ENCODE measurements at regions not wholly inside any gene's neighbourhood (a gene's known extent, or its start where the extent isn't known, plus 50 kb on each side); places are given as distances from the start of the nearest gene placed in this dataset.

DNA sequence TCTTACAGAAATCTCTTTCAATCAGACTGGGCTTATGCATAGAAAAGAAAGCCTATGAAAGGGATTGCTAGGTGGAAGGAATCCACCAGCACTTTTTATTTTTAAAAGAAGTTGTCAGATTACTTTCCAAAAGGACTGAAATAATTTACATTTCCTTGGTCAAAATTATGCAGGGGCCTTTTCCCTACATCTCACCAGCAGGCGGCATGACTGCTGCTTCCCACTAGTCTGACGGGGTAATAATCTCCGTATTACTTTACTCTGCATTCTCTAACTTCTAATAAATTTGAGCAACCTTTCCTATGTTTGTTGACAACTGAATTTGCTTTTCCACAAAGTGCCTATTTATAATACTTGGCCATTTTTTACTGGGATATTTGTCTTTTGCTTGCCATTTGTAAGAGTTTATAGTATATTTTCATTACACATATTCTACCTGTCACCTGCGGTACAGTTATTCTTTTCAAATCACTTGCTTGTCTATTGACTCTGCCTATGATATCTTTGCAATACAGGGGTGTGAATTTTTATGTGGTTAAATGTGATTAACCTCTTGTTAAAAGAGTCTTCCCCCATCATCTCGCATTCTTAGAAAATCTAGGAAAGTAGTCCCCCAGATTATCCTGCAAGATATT is 51.9 kb upstream of the USP47 start:
- intact Hi-C loops (cut with DNase I; ENCODE audit: low total_unique reads), result loop anchor here (5.0 to 10.0 kb wide), 2 partner anchors 753 to 855 kb away; no protein-coding TSS in a partner anchor
- Histone ChIP-seq H3K27me3 (no peaks in the 10 kb centered on the region), H3K36me3 (no peaks in the 10 kb centered on the region), H3K9me3 (no peaks in the 10 kb centered on the region), H3K4me3 (no peak overlapping the region), H3K27ac (no peak overlapping the region), H3K4me1 (no peaks in the 10 kb centered on the region)
- no peak for DNase-seq
- no peak for TF ChIP-seq POLR2A (IDR thresholded peaks at IDR 0.05)
- TF ChIP-seq, protein P1, sequence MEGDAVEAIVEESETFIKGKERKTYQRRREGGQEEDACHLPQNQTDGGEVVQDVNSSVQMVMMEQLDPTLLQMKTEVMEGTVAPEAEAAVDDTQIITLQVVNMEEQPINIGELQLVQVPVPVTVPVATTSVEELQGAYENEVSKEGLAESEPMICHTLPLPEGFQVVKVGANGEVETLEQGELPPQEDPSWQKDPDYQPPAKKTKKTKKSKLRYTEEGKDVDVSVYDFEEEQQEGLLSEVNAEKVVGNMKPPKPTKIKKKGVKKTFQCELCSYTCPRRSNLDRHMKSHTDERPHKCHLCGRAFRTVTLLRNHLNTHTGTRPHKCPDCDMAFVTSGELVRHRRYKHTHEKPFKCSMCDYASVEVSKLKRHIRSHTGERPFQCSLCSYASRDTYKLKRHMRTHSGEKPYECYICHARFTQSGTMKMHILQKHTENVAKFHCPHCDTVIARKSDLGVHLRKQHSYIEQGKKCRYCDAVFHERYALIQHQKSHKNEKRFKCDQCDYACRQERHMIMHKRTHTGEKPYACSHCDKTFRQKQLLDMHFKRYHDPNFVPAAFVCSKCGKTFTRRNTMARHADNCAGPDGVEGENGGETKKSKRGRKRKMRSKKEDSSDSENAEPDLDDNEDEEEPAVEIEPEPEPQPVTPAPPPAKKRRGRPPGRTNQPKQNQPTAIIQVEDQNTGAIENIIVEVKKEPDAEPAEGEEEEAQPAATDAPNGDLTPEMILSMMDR (IDR thresholded peaks at IDR 0.05), result peak in 2 of 4 experiments; percentile 20 to 26

DNA sequence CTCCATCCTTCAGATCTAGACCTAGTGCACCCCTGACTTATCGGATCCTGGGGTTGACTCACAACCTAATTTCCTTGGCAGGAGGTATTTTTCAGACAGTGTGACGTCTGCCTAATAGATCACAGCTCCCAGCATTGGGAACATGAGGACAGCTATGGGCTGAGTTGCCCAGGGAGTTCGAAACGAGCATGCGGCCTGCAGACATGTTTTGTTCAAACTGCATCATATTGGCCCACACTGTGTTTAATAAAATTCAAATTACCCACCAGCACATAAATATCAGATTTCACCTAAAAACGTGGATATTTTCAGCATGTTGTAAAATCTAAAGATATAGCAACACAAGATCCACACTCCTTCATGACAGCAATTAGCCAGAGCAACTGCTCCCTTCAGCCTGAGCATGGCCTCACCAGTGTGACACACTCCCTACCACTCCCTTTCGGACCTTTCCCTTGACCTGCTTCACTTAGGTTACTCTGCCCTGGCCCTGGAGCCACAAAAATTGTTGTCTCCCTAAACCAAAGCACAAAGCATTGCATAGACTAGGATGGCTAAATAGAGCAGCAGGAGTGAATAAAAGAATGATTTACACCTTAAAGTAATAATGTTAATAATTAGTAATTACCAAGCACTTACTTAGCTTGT is 53.6 kb upstream of the USP47 start:
- TF ChIP-seq, protein P1 (IDR thresholded peaks at IDR 0.05), result no peak
- no peak for TF ChIP-seq POLR2A (IDR thresholded peaks at IDR 0.05)
- Histone ChIP-seq H3K27ac (no peak overlapping the region), H3K27me3 (no peaks in the 10 kb centered on the region), H3K9me3 (no peaks in the 10 kb centered on the region), H3K36me3 (no peaks in the 10 kb centered on the region), H3K4me1 (no peaks in the 10 kb centered on the region), H3K4me3 (no peak overlapping the region)
- no peak for DNase-seq
- intact Hi-C loops (cut with DNase I; ENCODE audit: low total_unique reads), result loop anchor here (5.0 to 10.0 kb wide), 2 partner anchors 751 to 853 kb away; no protein-coding TSS in a partner anchor

DNA sequence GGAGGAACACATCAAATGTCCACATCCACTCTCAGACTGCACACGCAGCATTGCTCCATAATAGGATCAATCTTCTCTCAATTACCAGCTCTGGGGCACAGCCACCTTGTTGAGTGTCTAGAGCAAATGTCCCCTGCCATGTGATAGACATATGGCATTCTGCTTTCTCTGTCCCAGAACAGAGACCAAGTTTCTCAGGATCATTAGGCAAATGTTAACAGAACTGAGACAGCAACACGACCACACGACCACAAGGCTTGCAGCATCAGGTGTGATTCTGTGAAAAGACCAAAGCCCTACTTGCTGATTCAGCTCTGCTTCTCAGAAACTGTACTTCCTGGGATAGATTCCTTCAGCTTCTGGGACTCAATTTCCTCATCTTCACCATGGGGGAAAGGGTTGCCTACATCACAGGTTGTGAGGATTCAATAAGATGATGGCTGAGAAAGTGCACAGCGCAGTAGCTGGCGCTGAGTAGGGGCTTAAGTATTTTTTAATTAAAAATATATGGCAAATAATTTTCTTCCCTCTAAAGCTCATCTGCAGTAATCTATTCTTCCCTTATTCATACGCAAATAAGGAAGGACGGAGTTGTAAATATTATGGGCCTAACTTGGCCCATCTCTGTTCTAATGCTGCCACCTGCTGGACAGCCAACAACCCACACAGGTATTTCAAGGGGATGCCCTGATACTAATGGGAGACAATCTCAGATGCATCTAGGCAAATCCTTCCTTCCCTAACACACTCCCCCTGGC is 54.3 kb upstream of the USP47 start:
- Histone ChIP-seq H3K27me3 (no peaks in the 10 kb centered on the region), H3K27ac (peak overlapping the region in 1 of 2 donors; percentile 10), H3K36me3 (no peaks in the 10 kb centered on the region), H3K9me3 (no peaks in the 10 kb centered on the region), H3K4me3 (no peak overlapping the region), H3K4me1 (no peaks in the 10 kb centered on the region)
- DNase-seq, result peak; percentile 78 to 82
- no peak for TF ChIP-seq POLR2A (IDR thresholded peaks at IDR 0.05)
- TF ChIP-seq, protein P1 (IDR thresholded peaks at IDR 0.05), result peak; percentile 86 to 94 (median 88)
- intact Hi-C loops (cut with DNase I; ENCODE audit: low total_unique reads), result loop anchor here (5.0 to 10.0 kb wide), 2 partner anchors 750 to 853 kb away; no protein-coding TSS in a partner anchor

DNA sequence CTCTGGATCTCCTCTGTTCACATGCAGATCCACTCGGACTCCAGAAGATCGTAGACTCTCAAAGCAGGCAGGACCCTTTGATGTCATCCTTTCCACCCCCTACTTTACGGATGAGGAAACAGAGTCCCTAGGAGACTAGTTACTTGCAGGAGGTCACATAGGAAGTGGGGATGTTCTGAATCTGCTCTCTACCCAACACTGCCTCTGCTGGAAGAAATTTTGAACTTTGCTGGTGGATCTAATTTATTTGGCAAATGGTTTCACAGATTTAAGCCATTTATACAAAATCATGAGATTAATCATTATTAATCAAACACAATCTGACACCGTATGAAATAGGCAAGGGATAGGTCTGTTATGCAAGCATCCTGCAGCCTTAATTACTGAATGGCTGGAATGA is 55.0 kb upstream of the USP47 start:
- intact Hi-C loops (cut with DNase I; ENCODE audit: low total_unique reads), result loop anchor here (5.0 to 10.0 kb wide), 2 partner anchors 749 to 852 kb away; no protein-coding TSS in a partner anchor
- no peak for DNase-seq
- Histone ChIP-seq H3K36me3 (no peaks in the 10 kb centered on the region), H3K27me3 (no peaks in the 10 kb centered on the region), H3K4me1 (no peaks in the 10 kb centered on the region), H3K4me3 (no peak overlapping the region), H3K27ac (no peak overlapping the region), H3K9me3 (no peaks in the 10 kb centered on the region)
- no peak for TF ChIP-seq POLR2A (IDR thresholded peaks at IDR 0.05)
- TF ChIP-seq, protein P1 (IDR thresholded peaks at IDR 0.05), result peak in 3 of 4 experiments; percentile 30 to 50 (median 44)

Data from uterus (tissue), 3 donors.